Esophagus muscularis mucosa (tissue), 4 donors: ENCODE measurements at regions not wholly inside any gene's neighbourhood (a gene's known extent, or its start where the extent isn't known, plus 50 kb on each side); places are given as distances from the start of the nearest gene placed in this dataset.

Source experiments
- DNase-seq: peaks from one replicate; pipeline ENCODE4 v3.0.0-alpha.2; 2017; ENCODE audit errors: extremely low spot score
- H3K27ac ChIP-seq, 4 donors: fragments of 200-600 bp; sonication (generic); replicated peaks in 1 of 4; 1 replicate in 3 of 4; 2 replicates in 1 of 4; pipeline ENCODE4 v1.5.1; 2016 to 2019; ENCODE audit warnings: mild to moderate bottlenecking in 1 of 4
- H3K27me3 ChIP-seq, 4 donors: fragments of 200-600 bp; sonication (generic); one replicate each; pipeline versions ENCODE4 v1.5.1 to v1.6.0; 2016 to 2019
- H3K36me3 ChIP-seq, 4 donors: fragments of 200-600 bp; sonication (generic); one replicate each; pipeline ENCODE4 v1.5.1; 2016 to 2019
- H3K4me1 ChIP-seq, 4 donors: fragments of 200-600 bp; sonication (generic); one replicate each; pipeline ENCODE4 v1.5.1; 2016 to 2019
- H3K4me3 ChIP-seq, 4 donors: fragments of 200-600 bp; sonication (generic); 1 replicate in 2 of 4; 2 replicates in 2 of 4; pipeline ENCODE4 v1.5.1; 2016 to 2019; ENCODE audit warnings: mild to moderate bottlenecking in 4 of 4, moderate library complexity in 1 of 4
- H3K9me3 ChIP-seq, 4 donors: fragments of 200-600 bp; sonication (generic); 1 replicate in 3 of 4; 2 replicates in 1 of 4; pipeline ENCODE4 v1.5.1; 2016 to 2019
- EP300 ChIP-seq: sonication (generic); formaldehyde crosslinking; IDR thresholded peaks from one replicate; pipeline ENCODE4 v1.6.1; 2017; ENCODE audit warnings: antibody characterized with exemption
- POLR2A ChIP-seq: fragments of 450-650 bp; IDR thresholded peaks from one replicate; pipeline ENCODE4 v1.6.1; 2017; ENCODE audit warnings: antibody characterized with exemption, moderate library complexity, mild to moderate bottlenecking, low read depth
- POLR2AphosphoS5 ChIP-seq, 2 donors: sonication (generic); formaldehyde crosslinking; IDR thresholded peaks; one replicate each; pipeline ENCODE4 v1.6.1; 2017; ENCODE audit warnings: antibody characterized with exemption in 2 of 2
- WGBS: methylation state at CpG from one replicate; pipeline ENCODE4 v1.1.5; 2018; 5-methylcytosine and 5-hydroxymethylcytosine counted together
- intact Hi-C: fragments of 100-400 bp; cut with DNase I; formaldehyde crosslinking; loops from one replicate; pipeline ENCODE4 v1.15.1; 2023
- TF ChIP-seq, protein P1 (sequence below), 3 experiments: fragments of 200-600 bp in 2 of 3; fragments of 450-650 bp in 1 of 3; sonication (generic) in 2 of 3; IDR thresholded peaks; one replicate each; pipeline ENCODE4 v1.5.1; 2017 to 2019; ENCODE audit warnings: antibody characterized with exemption in 3 of 3, mild to moderate bottlenecking in 2 of 3, moderate library complexity in 1 of 3

DNA sequence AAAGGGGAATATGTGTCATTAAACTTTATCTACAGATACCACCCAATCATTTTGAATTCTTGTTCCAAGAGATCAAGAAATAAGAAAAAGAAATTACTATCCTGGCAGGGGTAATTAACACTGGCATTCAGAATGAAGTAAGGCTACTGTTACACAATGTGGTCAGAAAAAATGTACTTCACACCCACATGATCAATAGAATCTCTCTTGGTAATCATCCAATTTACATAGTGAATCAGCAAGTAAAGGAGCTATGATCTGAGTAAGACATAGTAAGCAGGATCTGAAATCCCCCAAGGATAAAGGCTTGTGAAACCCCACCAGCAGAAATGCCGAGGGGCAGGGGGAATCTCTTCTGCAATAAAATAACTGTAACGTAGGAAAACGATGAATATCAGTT, 466.5 kb downstream of the FAM181B start:
- DNase-seq = no peak
- no peak overlapping the region for H3K27ac ChIP-seq
- intact Hi-C loops = no loop called here
- H3K4me1 ChIP-seq = no peaks in the 10 kb centered on the region
- no peaks in the 10 kb centered on the region for H3K36me3 ChIP-seq
- no peaks in the 10 kb centered on the region for H3K27me3 ChIP-seq
- no peak overlapping the region for H3K4me3 ChIP-seq
- TF ChIP-seq EP300 (no peak), POLR2AphosphoS5 (IDR thresholded peaks at IDR 0.05) (no peak), POLR2A (no peak)
- TF ChIP-seq, protein P1, sequence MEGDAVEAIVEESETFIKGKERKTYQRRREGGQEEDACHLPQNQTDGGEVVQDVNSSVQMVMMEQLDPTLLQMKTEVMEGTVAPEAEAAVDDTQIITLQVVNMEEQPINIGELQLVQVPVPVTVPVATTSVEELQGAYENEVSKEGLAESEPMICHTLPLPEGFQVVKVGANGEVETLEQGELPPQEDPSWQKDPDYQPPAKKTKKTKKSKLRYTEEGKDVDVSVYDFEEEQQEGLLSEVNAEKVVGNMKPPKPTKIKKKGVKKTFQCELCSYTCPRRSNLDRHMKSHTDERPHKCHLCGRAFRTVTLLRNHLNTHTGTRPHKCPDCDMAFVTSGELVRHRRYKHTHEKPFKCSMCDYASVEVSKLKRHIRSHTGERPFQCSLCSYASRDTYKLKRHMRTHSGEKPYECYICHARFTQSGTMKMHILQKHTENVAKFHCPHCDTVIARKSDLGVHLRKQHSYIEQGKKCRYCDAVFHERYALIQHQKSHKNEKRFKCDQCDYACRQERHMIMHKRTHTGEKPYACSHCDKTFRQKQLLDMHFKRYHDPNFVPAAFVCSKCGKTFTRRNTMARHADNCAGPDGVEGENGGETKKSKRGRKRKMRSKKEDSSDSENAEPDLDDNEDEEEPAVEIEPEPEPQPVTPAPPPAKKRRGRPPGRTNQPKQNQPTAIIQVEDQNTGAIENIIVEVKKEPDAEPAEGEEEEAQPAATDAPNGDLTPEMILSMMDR (IDR thresholded peaks at IDR 0.05) = no peak
- H3K9me3 ChIP-seq = no peaks in the 10 kb centered on the region
- 93% methylated on average over 3 of the region's 3 CpGs for WGBS

DNA sequence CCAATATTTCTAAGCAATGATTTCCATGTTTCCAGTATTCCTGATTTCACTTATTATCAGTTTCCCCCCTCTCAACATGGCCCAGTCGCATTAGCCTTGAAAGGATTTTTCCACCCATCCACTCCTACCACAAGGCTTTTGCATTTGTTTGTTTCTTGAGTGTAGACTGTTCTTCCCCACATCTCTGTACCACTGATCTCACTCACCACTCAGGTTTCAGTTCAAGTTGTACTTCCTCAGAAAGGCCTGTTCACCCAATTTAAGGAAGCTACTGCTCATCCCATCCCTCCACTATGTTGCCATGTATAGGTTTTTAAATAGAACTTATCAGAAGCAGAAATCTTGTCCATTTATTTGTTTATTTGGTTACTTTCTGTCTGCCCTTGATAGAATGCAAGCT, 472.3 kb downstream of the FAM181B start:
- no peak for TF ChIP-seq POLR2A
- TF ChIP-seq, protein P1 (IDR thresholded peaks at IDR 0.05) = no peak
- no peak for TF ChIP-seq POLR2AphosphoS5 (IDR thresholded peaks at IDR 0.05)
- TF ChIP-seq EP300 = no peak
- H3K27ac ChIP-seq = no peak overlapping the region
- no peaks in the 10 kb centered on the region for H3K36me3 ChIP-seq
- H3K4me1 ChIP-seq = no peaks in the 10 kb centered on the region
- no peak for DNase-seq
- H3K4me3 ChIP-seq = no peak overlapping the region
- intact Hi-C loops = no loop called here
- 95% methylated on average over 1 of the region's 1 CpG for WGBS
- no peaks in the 10 kb centered on the region for H3K9me3 ChIP-seq
- H3K27me3 ChIP-seq = no peaks in the 10 kb centered on the region

DNA sequence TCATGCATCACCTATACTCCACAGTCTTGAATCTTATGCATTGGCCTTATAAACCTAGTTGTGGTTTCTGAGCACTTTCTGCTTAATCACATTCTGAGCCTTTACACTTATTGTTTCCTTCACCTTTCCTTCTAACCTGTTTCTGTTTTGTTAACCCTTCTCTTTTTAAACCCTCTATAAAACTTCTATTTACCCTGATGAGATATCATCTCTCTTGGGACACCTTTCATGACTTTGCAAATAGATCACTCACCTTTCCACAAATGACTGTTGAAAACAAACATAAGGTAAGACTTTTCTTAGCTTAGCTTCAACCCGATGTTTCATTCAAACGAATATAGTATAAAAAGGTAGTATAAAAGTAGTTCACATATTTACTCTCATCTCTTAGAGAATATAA, 483.6 kb downstream of the FAM181B start:
- Histone ChIP-seq H3K27me3 (no peaks in the 10 kb centered on the region), H3K27ac (no peak overlapping the region), H3K36me3 (no peaks in the 10 kb centered on the region), H3K4me1 (no peaks in the 10 kb centered on the region), H3K4me3 (no peak overlapping the region), H3K9me3 (no peaks in the 10 kb centered on the region)
- intact Hi-C loops = no loop called here
- DNase-seq = no peak
- TF ChIP-seq POLR2A (no peak), POLR2AphosphoS5 (IDR thresholded peaks at IDR 0.05) (no peak), EP300 (no peak)
- TF ChIP-seq, protein P1 (IDR thresholded peaks at IDR 0.05) = no peak
- WGBS = 80% methylated on average over 2 of the region's 2 CpGs

GRCh38 chr11:82246926-82247325, 486.7 kb downstream of the FAM181B start:
- Histone ChIP-seq H3K9me3 (no peaks in the 10 kb centered on the region), H3K27ac (no peak overlapping the region), H3K4me3 (no peak overlapping the region), H3K4me1 (no peaks in the 10 kb centered on the region), H3K27me3 (no peaks in the 10 kb centered on the region), H3K36me3 (no peaks in the 10 kb centered on the region)
- no peak for DNase-seq
- TF ChIP-seq EP300 = no peak
- no peak for TF ChIP-seq POLR2A
- TF ChIP-seq, protein P1 (IDR thresholded peaks at IDR 0.05) = no peak
- no peak for TF ChIP-seq POLR2AphosphoS5 (IDR thresholded peaks at IDR 0.05)
- intact Hi-C loops = no loop called here

GRCh38 chr11:82239498-82239897, 494.2 kb downstream of the FAM181B start:
- Histone ChIP-seq H3K27me3 (peaks cover 0 to 3% (median 0%) of the 10 kb centered on the region in 4 donors), H3K36me3 (no peaks in the 10 kb centered on the region), H3K27ac (no peak overlapping the region), H3K9me3 (no peaks in the 10 kb centered on the region), H3K4me3 (no peak overlapping the region), H3K4me1 (no peaks in the 10 kb centered on the region)
- intact Hi-C loops = no loop called here
- 90% methylated on average over 2 of the region's 5 CpGs for WGBS
- DNase-seq = no peak
- no peak for TF ChIP-seq EP300
- no peak for TF ChIP-seq POLR2A
- TF ChIP-seq, protein P1 (IDR thresholded peaks at IDR 0.05) = no peak
- TF ChIP-seq POLR2AphosphoS5 (IDR thresholded peaks at IDR 0.05) = no peak
